Loucy (cell line): ENCODE measurements at regions not wholly inside any gene's neighbourhood (a gene's known extent, or its start where the extent isn't known, plus 50 kb on each side); places are given as distances from the start of the nearest gene placed in this dataset.
"Not testable (repeated sequence)": the region's sequence is repeated elsewhere in the genome, so short reads cannot be mapped to it uniquely, and the experiment has no call there.

Source experiments
- H2AFZ ChIP-seq: fragments of 200-600 bp; sonication (generic); 2 replicates; pipeline ENCODE4 v1.6.0; 2016; ENCODE audit warnings: antibody characterized with exemption, mild to moderate bottlenecking, low read length, moderate library complexity
- H3F3A ChIP-seq: fragments of 200-600 bp; 2 replicates; pipeline ENCODE4 v1.6.0; 2016; ENCODE audit warnings: antibody characterized with exemption, low read depth, mild to moderate bottlenecking
- H3K27me3 ChIP-seq: fragments of 200-600 bp; sonication (generic); 2 replicates; pipeline ENCODE4 v1.6.1; 2014; ENCODE audit warnings: low read length, mild to moderate bottlenecking; ENCODE audit not compliant: insufficient read depth, poor library complexity, severe bottlenecking
- H3K36me3 ChIP-seq: fragments of 200-600 bp; sonication (generic); 2 replicates; pipeline ENCODE4 v1.6.1; 2016; ENCODE audit warnings: low read length; ENCODE audit not compliant: insufficient read depth
- H3K4me1 ChIP-seq: fragments of 200-600 bp; sonication (generic); 2 replicates; pipeline ENCODE4 v1.5.1; 2014; ENCODE audit warnings: low read length, mild to moderate bottlenecking; ENCODE audit not compliant: insufficient read depth, poor library complexity, severe bottlenecking
- H3K4me2 ChIP-seq: fragments of 200-600 bp; sonication (generic); 2 replicates; pipeline ENCODE4 v1.6.0; 2014; ENCODE audit warnings: antibody characterized with exemption, low read length, low read depth, mild to moderate bottlenecking; ENCODE audit not compliant: poor library complexity, severe bottlenecking
- H3K4me3 ChIP-seq: fragments of 200-600 bp; sonication (generic); 2 replicates; pipeline ENCODE4 v1.5.1; 2014; ENCODE audit warnings: low read length, mild to moderate bottlenecking, mixed read lengths; ENCODE audit not compliant: poor library complexity, severe bottlenecking
- H3K79me2 ChIP-seq: fragments of 200-600 bp; sonication (generic); 2 replicates; pipeline ENCODE4 v1.6.1; 2014; ENCODE audit warnings: low read length; ENCODE audit not compliant: insufficient read depth
- H3K9ac ChIP-seq: fragments of 200-600 bp; sonication (generic); 2 replicates; pipeline ENCODE4 v1.6.0; 2014; ENCODE audit warnings: mild to moderate bottlenecking, low read depth, low read length, moderate library complexity; ENCODE audit not compliant: poor library complexity, severe bottlenecking
- H3K9me2 ChIP-seq: fragments of 200-600 bp; sonication (generic); replicated peaks from 2 replicates; pipeline ENCODE4 v1.6.1; 2016; ENCODE audit warnings: low read depth, low read length, mixed read lengths
- H3K9me3 ChIP-seq: fragments of 200-600 bp; sonication (generic); 2 replicates; pipeline ENCODE4 v1.6.1; 2014; ENCODE audit warnings: mild to moderate bottlenecking, antibody characterized with exemption, low read length, low read depth; ENCODE audit not compliant: insufficient read depth
- H4K20me1 ChIP-seq: fragments of 200-600 bp; sonication (generic); 2 replicates; pipeline ENCODE4 v1.6.0; 2014; ENCODE audit warnings: antibody characterized with exemption, low read length, mild to moderate bottlenecking; ENCODE audit not compliant: insufficient read depth, poor library complexity, severe bottlenecking
- EZH2phosphoT487 ChIP-seq: fragments of 200-600 bp; IDR thresholded peaks from 2 replicates; pipeline ENCODE4 v1.6.1; 2018; ENCODE audit warnings: antibody characterized with exemption, mild to moderate bottlenecking, moderate library complexity, borderline replicate concordance
- TF ChIP-seq, protein P1 (sequence below): fragments of 200-600 bp; sonication (generic); conservative IDR thresholded peaks from 2 replicates; pipeline ENCODE4 v1.5.1; 2014; ENCODE audit warnings: mild to moderate bottlenecking, antibody characterized with exemption, low read length

GRCh38 chr5:124494540-124495116 lies 251.8 kb downstream of the ZNF608 start:
- Histone ChIP-seq H2AFZ (no peak overlapping the region), H3K27me3 (no peaks in the 10 kb centered on the region), H3K9ac (no peak overlapping the region), H3K79me2 (no peaks in the 10 kb centered on the region), H3K36me3 (no peaks in the 10 kb centered on the region), H3K9me2 (no peaks in the 10 kb centered on the region), H3K9me3 (no peaks in the 10 kb centered on the region), H3K4me3 (no peak overlapping the region), H3K4me1 (no peaks in the 10 kb centered on the region), H3F3A (no peaks in the 10 kb centered on the region), H4K20me1 (no peaks in the 10 kb centered on the region), H3K4me2 (no peak overlapping the region)
- TF ChIP-seq, protein P1, sequence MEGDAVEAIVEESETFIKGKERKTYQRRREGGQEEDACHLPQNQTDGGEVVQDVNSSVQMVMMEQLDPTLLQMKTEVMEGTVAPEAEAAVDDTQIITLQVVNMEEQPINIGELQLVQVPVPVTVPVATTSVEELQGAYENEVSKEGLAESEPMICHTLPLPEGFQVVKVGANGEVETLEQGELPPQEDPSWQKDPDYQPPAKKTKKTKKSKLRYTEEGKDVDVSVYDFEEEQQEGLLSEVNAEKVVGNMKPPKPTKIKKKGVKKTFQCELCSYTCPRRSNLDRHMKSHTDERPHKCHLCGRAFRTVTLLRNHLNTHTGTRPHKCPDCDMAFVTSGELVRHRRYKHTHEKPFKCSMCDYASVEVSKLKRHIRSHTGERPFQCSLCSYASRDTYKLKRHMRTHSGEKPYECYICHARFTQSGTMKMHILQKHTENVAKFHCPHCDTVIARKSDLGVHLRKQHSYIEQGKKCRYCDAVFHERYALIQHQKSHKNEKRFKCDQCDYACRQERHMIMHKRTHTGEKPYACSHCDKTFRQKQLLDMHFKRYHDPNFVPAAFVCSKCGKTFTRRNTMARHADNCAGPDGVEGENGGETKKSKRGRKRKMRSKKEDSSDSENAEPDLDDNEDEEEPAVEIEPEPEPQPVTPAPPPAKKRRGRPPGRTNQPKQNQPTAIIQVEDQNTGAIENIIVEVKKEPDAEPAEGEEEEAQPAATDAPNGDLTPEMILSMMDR: no peak
- no peak for TF ChIP-seq EZH2phosphoT487

DNA sequence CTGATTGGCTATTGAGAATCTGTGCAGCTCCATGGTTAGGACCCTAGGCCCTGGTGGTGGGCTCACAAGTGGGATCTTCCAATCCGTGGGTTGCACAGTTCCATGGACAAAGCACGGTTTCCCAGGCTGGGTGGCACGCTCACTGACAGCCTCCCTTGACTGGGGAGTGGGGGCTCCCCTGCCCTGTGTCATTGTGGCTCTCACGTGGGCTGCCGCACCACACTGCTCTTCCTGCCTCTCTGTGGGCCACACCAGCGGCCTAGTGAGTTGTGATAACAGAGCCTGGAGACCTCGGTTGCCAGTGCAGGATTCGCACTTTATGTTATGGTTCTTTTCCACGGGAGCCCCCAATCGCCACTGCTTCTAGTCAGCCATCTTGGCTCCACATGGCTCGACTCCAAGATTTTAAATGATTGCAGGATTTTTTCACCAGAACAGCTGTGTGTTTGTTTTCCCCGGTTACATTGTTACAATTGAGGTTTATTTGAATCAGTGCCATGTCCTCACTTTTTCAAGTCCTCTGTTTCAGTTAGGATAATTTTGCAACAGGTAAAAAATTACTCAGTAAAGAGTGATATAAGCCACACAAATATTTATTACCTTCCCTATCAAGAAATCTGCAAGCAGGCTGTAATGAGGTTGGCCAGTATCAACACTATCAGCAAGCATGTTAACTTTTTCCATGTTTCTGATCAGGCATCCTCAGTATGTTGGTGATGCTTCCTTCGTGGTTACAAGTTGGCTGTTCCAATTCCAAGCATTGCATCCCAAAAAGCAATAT lies 253.8 kb downstream of the ZNF608 start:
- TF ChIP-seq, protein P1: no peak
- no peak for TF ChIP-seq EZH2phosphoT487
- Histone ChIP-seq H3K79me2 (no peaks in the 10 kb centered on the region), H2AFZ (no peak overlapping the region), H3K4me2 (no peak overlapping the region), H3K9ac (no peak overlapping the region), H3K9me2 (no peaks in the 10 kb centered on the region), H3F3A (no peaks in the 10 kb centered on the region), H3K9me3 (no peaks in the 10 kb centered on the region), H4K20me1 (no peaks in the 10 kb centered on the region), H3K27me3 (no peaks in the 10 kb centered on the region), H3K4me1 (no peaks in the 10 kb centered on the region), H3K36me3 (no peaks in the 10 kb centered on the region), H3K4me3 (no peak overlapping the region)

- not testable (repeated sequence) for H3K9me3 ChIP-seq, H3K27me3 ChIP-seq, H3K36me3 ChIP-seq, H3K79me2 ChIP-seq, H3K4me3 ChIP-seq, H3K4me1 ChIP-seq, H4K20me1 ChIP-seq, H3K9ac ChIP-seq, H3K4me2 ChIP-seq, H2AFZ ChIP-seq, H3K9me2 ChIP-seq, H3F3A ChIP-seq
Measured at GRCh38 chr5:124490315-124490714, 256.1 kb downstream of the ZNF608 start.

DNA sequence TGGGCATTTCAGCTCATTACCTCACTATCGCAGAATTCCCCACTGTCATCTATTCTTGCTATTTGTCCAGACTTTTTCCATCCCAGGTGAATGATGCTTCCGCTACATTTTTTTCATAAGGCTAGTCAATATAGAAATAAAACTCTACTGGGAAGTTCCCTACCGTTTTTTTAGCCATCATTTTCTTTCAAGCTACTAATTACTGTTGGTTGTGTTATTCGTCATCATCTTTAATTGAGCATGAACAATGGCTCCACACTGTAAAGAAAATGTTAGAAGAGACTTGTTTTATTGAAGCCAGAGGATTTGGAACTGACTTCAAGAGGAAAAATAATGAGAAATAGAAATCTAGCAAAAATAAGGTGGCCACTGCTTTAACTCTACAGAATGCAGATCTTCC lies 265.0 kb downstream of the ZNF608 start:
- Histone ChIP-seq H3K9me3 (no peaks in the 10 kb centered on the region), H3F3A (no peaks in the 10 kb centered on the region), H4K20me1 (no peaks in the 10 kb centered on the region), H3K4me1 (no peaks in the 10 kb centered on the region), H3K4me3 (no peak overlapping the region), H3K27me3 (no peaks in the 10 kb centered on the region), H2AFZ (no peak overlapping the region), H3K79me2 (no peaks in the 10 kb centered on the region), H3K4me2 (no peak overlapping the region), H3K9ac (no peak overlapping the region), H3K9me2 (no peaks in the 10 kb centered on the region), H3K36me3 (no peaks in the 10 kb centered on the region)
- TF ChIP-seq, protein P1: no peak
- no peak for TF ChIP-seq EZH2phosphoT487
